ENCODE measurements at regions not wholly inside any gene's neighbourhood (a gene's known extent, or its start where the extent isn't known, plus 50 kb on each side); places are given as distances from the start of the nearest gene placed in this dataset.

DNA sequence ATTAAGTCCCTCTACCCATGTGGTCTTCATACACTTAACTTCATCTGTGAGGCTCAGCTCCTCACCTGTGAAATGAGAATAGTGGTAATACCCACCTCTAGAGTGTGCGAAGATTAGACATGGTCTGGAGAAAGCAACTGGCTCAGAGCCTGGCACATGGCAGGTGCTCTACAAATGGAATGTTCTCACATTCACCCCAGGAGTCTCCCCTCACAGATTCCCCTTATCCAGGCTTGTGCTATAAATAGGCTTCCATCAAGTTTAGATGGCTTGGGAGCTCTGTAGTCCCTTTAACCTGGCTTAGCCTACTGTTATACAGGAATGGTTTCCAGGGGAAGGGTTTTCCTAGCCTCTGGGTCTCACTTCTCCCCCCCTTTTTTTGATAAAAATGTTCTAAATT lies 455.9 kb downstream of the RNF144A start:
- no peak for TF ChIP-seq ZBTB7A (IDR thresholded peaks at IDR 0.05; ENCODE audit: low read depth)
- TF ChIP-seq, protein P1, sequence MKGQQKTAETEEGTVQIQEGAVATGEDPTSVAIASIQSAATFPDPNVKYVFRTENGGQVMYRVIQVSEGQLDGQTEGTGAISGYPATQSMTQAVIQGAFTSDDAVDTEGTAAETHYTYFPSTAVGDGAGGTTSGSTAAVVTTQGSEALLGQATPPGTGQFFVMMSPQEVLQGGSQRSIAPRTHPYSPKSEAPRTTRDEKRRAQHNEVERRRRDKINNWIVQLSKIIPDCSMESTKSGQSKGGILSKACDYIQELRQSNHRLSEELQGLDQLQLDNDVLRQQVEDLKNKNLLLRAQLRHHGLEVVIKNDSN (IDR thresholded peaks at IDR 0.05): no peak

DNA sequence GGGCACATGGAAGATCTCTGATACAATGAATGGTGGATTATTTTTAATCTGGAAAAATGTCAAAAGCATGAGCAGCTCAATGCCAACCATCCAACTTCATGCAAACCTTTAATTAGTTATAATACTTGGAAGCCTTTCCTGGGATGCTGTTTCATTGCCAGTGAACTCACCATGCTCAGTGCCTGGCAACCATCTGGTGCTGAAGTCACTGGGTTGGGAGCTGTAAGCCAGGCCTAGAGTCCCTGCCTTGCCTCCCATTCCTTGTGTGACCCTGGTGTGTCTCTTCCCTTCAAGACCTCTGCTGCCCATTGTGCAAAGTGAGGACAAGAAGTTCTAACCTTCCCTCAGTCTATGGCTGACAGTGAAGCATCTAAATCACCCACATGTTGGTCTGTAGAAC lies 458.7 kb downstream of the RNF144A start:
- no peak for TF ChIP-seq FOXM1 (IDR thresholded peaks at IDR 0.05; ENCODE audit: borderline replicate concordance, low read depth)
- TF ChIP-seq, protein P2, sequence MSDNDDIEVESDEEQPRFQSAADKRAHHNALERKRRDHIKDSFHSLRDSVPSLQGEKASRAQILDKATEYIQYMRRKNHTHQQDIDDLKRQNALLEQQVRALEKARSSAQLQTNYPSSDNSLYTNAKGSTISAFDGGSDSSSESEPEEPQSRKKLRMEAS (IDR thresholded peaks at IDR 0.05): no peak

DNA sequence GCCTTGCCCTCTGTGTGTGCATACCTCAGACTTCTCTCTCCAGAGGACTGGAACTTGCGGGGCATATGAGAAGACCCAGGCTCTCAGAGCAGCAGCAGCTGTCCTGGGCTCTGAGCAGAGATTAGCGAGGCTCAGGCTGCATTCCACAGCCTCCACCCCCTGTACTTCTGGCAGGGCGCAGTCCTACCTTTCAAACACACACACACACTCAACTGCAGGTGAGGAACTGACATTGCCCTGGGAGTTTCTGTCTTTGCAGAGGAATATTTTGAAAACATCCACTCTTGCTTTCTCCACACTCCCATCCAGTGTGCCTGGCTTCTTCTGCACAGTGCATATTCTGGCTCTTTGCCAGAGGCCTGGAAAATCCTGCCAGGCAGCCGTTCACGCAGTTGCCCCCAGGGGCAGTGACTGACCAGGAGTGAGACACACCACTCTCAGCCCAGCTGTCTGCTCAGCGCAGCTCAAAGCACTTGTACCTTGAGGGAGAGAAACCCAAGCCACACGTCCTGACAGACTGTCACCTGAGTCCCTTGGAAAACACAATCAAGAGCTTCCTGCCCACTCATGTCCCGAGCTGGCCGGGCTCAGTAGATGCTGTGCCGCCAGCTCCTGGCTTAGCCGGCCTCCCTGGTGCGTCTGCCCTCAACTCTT lies 460.8 kb downstream of the RNF144A start:
- TF ChIP-seq EGR1 (IDR thresholded peaks at IDR 0.05) (no peak), EP300 (IDR thresholded peaks at IDR 0.05; ENCODE audit: borderline replicate concordance) (no peak), YY1 (IDR thresholded peaks at IDR 0.05; ENCODE audit: low read depth) (no peak), TCF12 (IDR thresholded peaks at IDR 0.05; ENCODE audit: low read depth) (no peak), NFIC (IDR thresholded peaks at IDR 0.05) (no peak)
- TF ChIP-seq, protein P1 (IDR thresholded peaks at IDR 0.05): no peak
- TF ChIP-seq, protein P3, sequence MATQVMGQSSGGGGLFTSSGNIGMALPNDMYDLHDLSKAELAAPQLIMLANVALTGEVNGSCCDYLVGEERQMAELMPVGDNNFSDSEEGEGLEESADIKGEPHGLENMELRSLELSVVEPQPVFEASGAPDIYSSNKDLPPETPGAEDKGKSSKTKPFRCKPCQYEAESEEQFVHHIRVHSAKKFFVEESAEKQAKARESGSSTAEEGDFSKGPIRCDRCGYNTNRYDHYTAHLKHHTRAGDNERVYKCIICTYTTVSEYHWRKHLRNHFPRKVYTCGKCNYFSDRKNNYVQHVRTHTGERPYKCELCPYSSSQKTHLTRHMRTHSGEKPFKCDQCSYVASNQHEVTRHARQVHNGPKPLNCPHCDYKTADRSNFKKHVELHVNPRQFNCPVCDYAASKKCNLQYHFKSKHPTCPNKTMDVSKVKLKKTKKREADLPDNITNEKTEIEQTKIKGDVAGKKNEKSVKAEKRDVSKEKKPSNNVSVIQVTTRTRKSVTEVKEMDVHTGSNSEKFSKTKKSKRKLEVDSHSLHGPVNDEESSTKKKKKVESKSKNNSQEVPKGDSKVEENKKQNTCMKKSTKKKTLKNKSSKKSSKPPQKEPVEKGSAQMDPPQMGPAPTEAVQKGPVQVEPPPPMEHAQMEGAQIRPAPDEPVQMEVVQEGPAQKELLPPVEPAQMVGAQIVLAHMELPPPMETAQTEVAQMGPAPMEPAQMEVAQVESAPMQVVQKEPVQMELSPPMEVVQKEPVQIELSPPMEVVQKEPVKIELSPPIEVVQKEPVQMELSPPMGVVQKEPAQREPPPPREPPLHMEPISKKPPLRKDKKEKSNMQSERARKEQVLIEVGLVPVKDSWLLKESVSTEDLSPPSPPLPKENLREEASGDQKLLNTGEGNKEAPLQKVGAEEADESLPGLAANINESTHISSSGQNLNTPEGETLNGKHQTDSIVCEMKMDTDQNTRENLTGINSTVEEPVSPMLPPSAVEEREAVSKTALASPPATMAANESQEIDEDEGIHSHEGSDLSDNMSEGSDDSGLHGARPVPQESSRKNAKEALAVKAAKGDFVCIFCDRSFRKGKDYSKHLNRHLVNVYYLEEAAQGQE (IDR thresholded peaks at IDR 0.05; ENCODE audit: low read depth): no peak
- TF ChIP-seq, protein P2 (IDR thresholded peaks at IDR 0.05): no peak

DNA sequence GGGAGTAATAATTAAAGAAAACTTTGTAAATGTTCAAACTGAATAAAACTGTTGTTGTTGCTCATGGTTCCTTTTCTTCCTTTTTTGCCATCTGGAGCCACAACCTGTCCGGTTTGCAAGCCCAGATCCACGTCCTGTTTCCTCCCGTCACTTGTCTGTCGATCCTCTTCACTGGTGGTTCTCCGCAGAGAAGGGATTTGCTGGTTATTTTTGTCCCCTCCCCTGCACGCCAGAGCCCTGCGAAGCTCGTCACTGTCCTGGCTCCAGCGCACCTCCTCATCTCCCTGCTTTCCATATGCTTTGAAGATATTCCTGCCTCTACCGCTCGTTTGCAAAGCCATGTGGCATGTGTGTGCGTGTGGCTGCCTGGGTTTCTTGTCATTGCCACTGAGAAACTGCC lies 461.4 kb downstream of the RNF144A start:
- TF ChIP-seq FOXM1 (IDR thresholded peaks at IDR 0.05; ENCODE audit: borderline replicate concordance, low read depth) (no peak), TAF1 (IDR thresholded peaks at IDR 0.05; ENCODE audit: low read depth) (no peak), EP300 (IDR thresholded peaks at IDR 0.05; ENCODE audit: borderline replicate concordance) (no peak)

DNA sequence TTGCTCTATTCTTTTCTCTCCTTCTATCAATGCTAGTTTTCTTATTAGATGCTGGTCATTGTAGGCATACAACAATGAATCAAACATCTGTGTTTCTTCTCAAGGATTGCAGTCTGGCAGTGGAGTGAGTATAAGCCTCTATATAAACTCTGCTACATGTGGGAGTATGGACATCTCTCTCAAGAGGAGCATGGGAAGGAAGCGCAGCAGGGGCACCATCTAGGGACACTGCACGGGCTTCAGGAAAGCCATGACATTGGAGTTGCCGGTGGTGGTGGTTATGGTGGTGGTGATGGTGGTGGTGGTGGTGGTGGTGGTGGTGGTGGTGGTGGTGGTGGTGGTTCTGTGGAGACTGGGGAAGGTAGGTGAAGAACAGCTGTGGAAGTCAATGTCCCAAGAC lies 462.6 kb downstream of the RNF144A start:
- TF ChIP-seq EP300 (IDR thresholded peaks at IDR 0.05; ENCODE audit: borderline replicate concordance): no peak
- TF ChIP-seq, protein P1 (IDR thresholded peaks at IDR 0.05): no peak
- TF ChIP-seq RAD21 (IDR thresholded peaks at IDR 0.05; ENCODE audit: low read depth): 0 out of 2 replicates have a peak, but pooled peaks have one; percentile 21

DNA sequence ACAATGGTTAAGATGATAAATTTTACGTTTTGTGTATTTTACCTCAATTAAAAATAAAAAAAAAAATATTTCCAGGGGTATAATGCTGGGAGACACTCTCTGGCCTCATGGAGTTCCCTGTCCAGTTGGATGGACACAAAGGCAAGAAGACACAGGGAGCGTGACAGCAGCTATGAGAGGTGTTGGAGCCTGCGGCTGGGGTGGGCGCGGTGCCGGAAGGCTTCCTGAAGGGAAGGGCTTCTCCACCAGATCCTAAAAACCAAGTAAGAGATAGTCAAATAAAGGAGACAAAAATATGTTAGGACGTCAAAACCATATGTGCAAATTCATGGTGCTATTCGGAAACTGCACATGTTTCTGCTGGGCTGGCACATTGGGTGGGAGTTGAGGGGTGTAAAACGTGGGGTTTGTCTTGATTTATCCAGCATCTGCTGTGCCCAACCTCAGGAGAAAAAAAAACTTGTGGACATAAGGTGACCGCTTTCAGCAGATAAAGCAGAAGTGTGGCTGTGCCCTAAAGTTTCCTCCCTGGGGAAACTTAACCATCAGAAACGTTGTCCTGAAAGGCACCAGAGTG lies 467.6 kb downstream of the RNF144A start:
- TF ChIP-seq FOXM1 (IDR thresholded peaks at IDR 0.05; ENCODE audit: borderline replicate concordance, low read depth): no peak
- TF ChIP-seq, protein P2 (IDR thresholded peaks at IDR 0.05): no peak
- no peak for TF ChIP-seq NFIC (IDR thresholded peaks at IDR 0.05)
- no peak for TF ChIP-seq ZBTB7A (IDR thresholded peaks at IDR 0.05; ENCODE audit: low read depth)
- TF ChIP-seq, protein P3 (IDR thresholded peaks at IDR 0.05; ENCODE audit: low read depth): no peak
- TF ChIP-seq RAD21 (IDR thresholded peaks at IDR 0.05; ENCODE audit: low read depth): no peak
- TF ChIP-seq EP300 (IDR thresholded peaks at IDR 0.05; ENCODE audit: borderline replicate concordance): no peak
- no peak for TF ChIP-seq TEAD4 (IDR thresholded peaks at IDR 0.05)
